H9 (cell line): ENCODE measurements at regions not wholly inside any gene's neighbourhood (a gene's known extent, or its start where the extent isn't known, plus 50 kb on each side); places are given as distances from the start of the nearest gene placed in this dataset.

ENCODE experiments used
- DNase-seq: peaks from one replicate; pipeline ENCODE4 v3.0.0-alpha.2; 2017
- H2AFZ ChIP-seq: one replicate; pipeline ENCODE4 v1.6.1; 2013; ENCODE audit warnings: mild to moderate bottlenecking, low read length, control low read depth, moderate library complexity
- H2AK5ac ChIP-seq: 2 replicates; pipeline ENCODE4 v1.6.1; 2013; ENCODE audit warnings: low read length, control low read depth, mixed read lengths; ENCODE audit not compliant: insufficient read length
- H2BK120ac ChIP-seq: one replicate; pipeline ENCODE4 v1.6.1; 2013; ENCODE audit warnings: low read depth, mild to moderate bottlenecking, low read length, control low read depth, inconsistent platforms; ENCODE audit not compliant: poor library complexity, severe bottlenecking
- H2BK12ac ChIP-seq: 2 replicates; pipeline ENCODE4 v1.6.1; 2013; ENCODE audit warnings: low read length, control low read depth, mixed read lengths, low read depth; ENCODE audit not compliant: insufficient read length
- H2BK15ac ChIP-seq: 2 replicates; pipeline ENCODE4 v1.6.1; 2013; ENCODE audit warnings: low read depth, low read length, control low read depth
- H2BK20ac ChIP-seq: one replicate; pipeline ENCODE4 v1.6.1; 2013; ENCODE audit warnings: low read depth, mild to moderate bottlenecking, low read length, control low read depth, inconsistent platforms; ENCODE audit not compliant: poor library complexity, severe bottlenecking
- H2BK5ac ChIP-seq: 2 replicates; pipeline ENCODE4 v1.6.1; 2013; ENCODE audit warnings: low read length, control low read depth, mixed read lengths; ENCODE audit not compliant: insufficient read length
- H3K14ac ChIP-seq: 2 replicates; pipeline ENCODE4 v1.6.1; 2013; ENCODE audit warnings: low read length, control low read depth; ENCODE audit not compliant: insufficient read depth
- H3K18ac ChIP-seq: 2 replicates; pipeline ENCODE4 v1.6.1; 2013; ENCODE audit warnings: low read depth, mild to moderate bottlenecking, mixed read lengths, low read length, control low read depth; ENCODE audit not compliant: insufficient read length
- H3K23ac ChIP-seq: 2 replicates; pipeline ENCODE4 v1.6.1; 2013; ENCODE audit warnings: low read length, control low read depth, mixed read lengths, low read depth; ENCODE audit not compliant: insufficient read length
- H3K23me2 ChIP-seq: 2 replicates; pipeline ENCODE4 v1.6.1; 2013; ENCODE audit warnings: low read depth, mild to moderate bottlenecking, mixed read lengths, low read length, control low read depth; ENCODE audit not compliant: insufficient read length, poor library complexity, severe bottlenecking
- H3K27ac ChIP-seq: 2 replicates; pipeline ENCODE4 v1.5.1; 2013; ENCODE audit warnings: low read length, control low read depth, mixed read lengths, low read depth; ENCODE audit not compliant: insufficient read length
- H3K27me3 ChIP-seq: 2 replicates; pipeline ENCODE4 v1.6.1; 2013; ENCODE audit warnings: low read length, control low read depth, inconsistent platforms; ENCODE audit not compliant: insufficient read depth
- H3K4ac ChIP-seq: 2 replicates; pipeline ENCODE4 v1.6.1; 2013; ENCODE audit warnings: low read depth, mild to moderate bottlenecking, control low read depth, inconsistent platforms, low read length, moderate library complexity
- H3K4me1 ChIP-seq: 2 replicates; pipeline ENCODE4 v1.6.1; 2013; ENCODE audit warnings: low read length, control low read depth, inconsistent platforms; ENCODE audit not compliant: insufficient read depth
- H3K4me2 ChIP-seq: 2 replicates; pipeline ENCODE4 v1.6.1; 2013; ENCODE audit warnings: low read length, control low read depth, mixed read lengths; ENCODE audit not compliant: insufficient read length, insufficient read depth
- H3K56ac ChIP-seq: 2 replicates; pipeline ENCODE4 v1.6.1; 2013; ENCODE audit warnings: low read depth, mild to moderate bottlenecking, mixed read lengths, low read length, control low read depth; ENCODE audit not compliant: insufficient read length
- H3K79me1 ChIP-seq: 2 replicates; pipeline ENCODE4 v1.6.1; 2013; ENCODE audit warnings: low read depth, mild to moderate bottlenecking, moderate library complexity, low read length, control low read depth, inconsistent platforms; ENCODE audit not compliant: insufficient read depth, poor library complexity, severe bottlenecking
- H3K79me2 ChIP-seq: 2 replicates; pipeline ENCODE4 v1.6.1; 2013; ENCODE audit warnings: low read length, control low read depth, inconsistent platforms; ENCODE audit not compliant: insufficient read depth
- H3K9ac ChIP-seq: 2 replicates; pipeline ENCODE4 v1.6.1; 2013; ENCODE audit warnings: low read length, control low read depth, mixed read lengths; ENCODE audit not compliant: insufficient read length; ENCODE audit errors: extremely low read depth
- H3K9me3 ChIP-seq: one replicate; pipeline ENCODE4 v1.6.1; 2013; ENCODE audit warnings: low read depth, low read length, inconsistent platforms; ENCODE audit not compliant: control insufficient read depth
- H3T11ph ChIP-seq: one replicate; pipeline ENCODE4 v1.6.1; 2013; ENCODE audit warnings: mild to moderate bottlenecking, low read length, control low read depth, inconsistent platforms
- H4K20me1 ChIP-seq: one replicate; pipeline ENCODE4 v1.6.1; 2013; ENCODE audit not compliant: control insufficient read depth, insufficient read length, insufficient read depth
- H4K5ac ChIP-seq: 2 replicates; pipeline ENCODE4 v1.6.1; 2013; ENCODE audit warnings: low read depth, mild to moderate bottlenecking, mixed read lengths, low read length, control low read depth; ENCODE audit not compliant: insufficient read length
- H4K8ac ChIP-seq: replicated peaks from 2 replicates; pipeline ENCODE4 v1.6.1; 2013; ENCODE audit warnings: low read length, control low read depth, mixed read lengths, low read depth; ENCODE audit not compliant: insufficient read length
- H4K91ac ChIP-seq: 2 replicates; pipeline ENCODE4 v1.6.1; 2013; ENCODE audit warnings: low read depth, mild to moderate bottlenecking, moderate library complexity, mixed read lengths, low read length, control low read depth; ENCODE audit not compliant: insufficient read length
- H3K27ac Mint-ChIP-seq, 3 experiments: 2 replicates in 2 of 3; 3 replicates in 1 of 3; pipeline ENCODE4 v1.8.0; 2020 to 2021; ENCODE audit warnings: mixed read lengths in 3 of 3, mild to moderate bottlenecking in 1 of 3, moderate library complexity in 1 of 3
- H3K27me3 Mint-ChIP-seq: 2 replicates; pipeline ENCODE4 v1.8.0; 2021; ENCODE audit warnings: low read depth, mild to moderate bottlenecking, moderate library complexity, mixed read lengths
- H3K36me3 Mint-ChIP-seq, 3 experiments: 2 replicates in 2 of 3; 3 replicates in 1 of 3; pipeline ENCODE4 v1.8.0; 2020 to 2021; ENCODE audit warnings: low read depth in 3 of 3, mixed read lengths in 3 of 3; ENCODE audit not compliant: insufficient read depth in 1 of 3
- H3K4me1 Mint-ChIP-seq, 2 experiments: 2 replicates each; pipeline ENCODE4 v1.8.0; 2020; ENCODE audit warnings: mixed read lengths in 2 of 2
- H3K4me3 Mint-ChIP-seq, 2 experiments: 2 replicates in 1 of 2; 3 replicates in 1 of 2; pipeline ENCODE4 v1.8.0; 2020 to 2021; ENCODE audit warnings: mild to moderate bottlenecking in 2 of 2, mixed read lengths in 2 of 2, moderate library complexity in 1 of 2
- H3K9me3 Mint-ChIP-seq, 2 experiments: 2 replicates in 1 of 2; 3 replicates in 1 of 2; pipeline ENCODE4 v1.8.0; 2020; ENCODE audit warnings: mild to moderate bottlenecking in 2 of 2, mixed read lengths in 2 of 2, moderate library complexity in 1 of 2
- WGBS: extraction: QIAGEN DNeasy Blood & Tissue Kit; methylation state at CpG from one replicate; pipeline ENCODE4 v1.1.7; 2013; ENCODE audit warnings: missing lambda C conversion rate, low lambda C conversion rate, mixed read lengths; ENCODE audit not compliant: insufficient read length; ENCODE audit errors: extremely low coverage; 5-methylcytosine and 5-hydroxymethylcytosine counted together
- TF ChIP-seq, protein P1 (sequence below): fragments of 200-600 bp; sonication (generic); conservative IDR thresholded peaks from 3 replicates; pipeline ENCODE4 v1.8.0; 2021; ENCODE audit warnings: antibody characterized with exemption, mild to moderate bottlenecking

DNA sequence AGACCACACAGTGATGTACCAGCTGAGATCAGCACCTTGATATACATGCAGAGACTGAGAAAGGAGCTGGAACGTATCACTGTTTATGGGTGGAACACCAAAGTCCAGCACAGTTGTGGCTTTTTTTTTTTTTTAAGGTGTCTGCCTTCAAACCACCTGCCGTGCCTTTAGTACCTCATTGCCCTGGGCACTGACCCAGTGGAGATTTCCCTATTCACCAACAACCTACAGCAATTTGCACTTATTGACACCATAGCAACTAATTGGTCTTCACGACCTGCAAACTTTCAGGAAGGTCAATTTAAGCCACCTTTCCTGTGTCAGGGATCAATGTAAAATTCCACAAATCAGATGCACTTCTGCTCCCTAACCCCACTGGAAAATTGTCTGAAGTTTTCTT lies 181.6 kb upstream of the ADGRL2 start:
- Histone ChIP-seq H3K9ac (no peak overlapping the region), H3K27ac (no peak overlapping the region), H4K20me1 (no peaks in the 10 kb centered on the region), H2BK120ac (no peak overlapping the region), H3K4me2 (no peak overlapping the region), H2AK5ac (no peak overlapping the region), H2BK20ac (no peak overlapping the region), H2BK15ac (no peak overlapping the region), H2BK5ac (no peak overlapping the region), H3K23me2 (no peaks in the 10 kb centered on the region), H3K23ac (no peak overlapping the region), H4K91ac (no peak overlapping the region), H3K14ac (no peak overlapping the region), H3K18ac (no peak overlapping the region), H3T11ph (no peak overlapping the region), H3K4me1 (no peaks in the 10 kb centered on the region), H3K79me1 (no peaks in the 10 kb centered on the region), H4K8ac (no peak overlapping the region), H2BK12ac (no peak overlapping the region), H3K4ac (no peak overlapping the region), H3K9me3 (peaks cover 6% of the 10 kb centered on the region), H2AFZ (no peak overlapping the region), H3K79me2 (no peaks in the 10 kb centered on the region), H4K5ac (no peak overlapping the region), H3K27me3 (no peaks in the 10 kb centered on the region), H3K56ac (no peak overlapping the region)
- Mint-ChIP-seq H3K27me3 (no peaks in the 10 kb centered on the region), H3K36me3 (peaks cover 12 to 21% (median 17%) of the 10 kb centered on the region in 3 experiments), H3K9me3 (peaks cover 19 to 22% of the 10 kb centered on the region in 2 experiments), H3K4me3 (no peak overlapping the region), H3K4me1 (peaks cover 0 to 2% of the 10 kb centered on the region in 2 experiments; a peak in 1 of 4 replicates), H3K27ac (no peak overlapping the region)
- WGBS: no CpG with 5 or more reads among the region's 3 CpGs
- no peak for DNase-seq
- TF ChIP-seq, protein P1, sequence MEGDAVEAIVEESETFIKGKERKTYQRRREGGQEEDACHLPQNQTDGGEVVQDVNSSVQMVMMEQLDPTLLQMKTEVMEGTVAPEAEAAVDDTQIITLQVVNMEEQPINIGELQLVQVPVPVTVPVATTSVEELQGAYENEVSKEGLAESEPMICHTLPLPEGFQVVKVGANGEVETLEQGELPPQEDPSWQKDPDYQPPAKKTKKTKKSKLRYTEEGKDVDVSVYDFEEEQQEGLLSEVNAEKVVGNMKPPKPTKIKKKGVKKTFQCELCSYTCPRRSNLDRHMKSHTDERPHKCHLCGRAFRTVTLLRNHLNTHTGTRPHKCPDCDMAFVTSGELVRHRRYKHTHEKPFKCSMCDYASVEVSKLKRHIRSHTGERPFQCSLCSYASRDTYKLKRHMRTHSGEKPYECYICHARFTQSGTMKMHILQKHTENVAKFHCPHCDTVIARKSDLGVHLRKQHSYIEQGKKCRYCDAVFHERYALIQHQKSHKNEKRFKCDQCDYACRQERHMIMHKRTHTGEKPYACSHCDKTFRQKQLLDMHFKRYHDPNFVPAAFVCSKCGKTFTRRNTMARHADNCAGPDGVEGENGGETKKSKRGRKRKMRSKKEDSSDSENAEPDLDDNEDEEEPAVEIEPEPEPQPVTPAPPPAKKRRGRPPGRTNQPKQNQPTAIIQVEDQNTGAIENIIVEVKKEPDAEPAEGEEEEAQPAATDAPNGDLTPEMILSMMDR: no peak
